Ovary (tissue), 3 donors: ENCODE measurements at regions not wholly inside any gene's neighbourhood (a gene's known extent, or its start where the extent isn't known, plus 50 kb on each side); places are given as distances from the start of the nearest gene placed in this dataset.

ENCODE experiments used
- EP300 ChIP-seq: sonication (generic); formaldehyde crosslinking; IDR thresholded peaks from one replicate; pipeline ENCODE4 v1.6.1; 2017; ENCODE audit warnings: antibody characterized with exemption
- POLR2A ChIP-seq: fragments of 450-650 bp; IDR thresholded peaks from one replicate; pipeline ENCODE4 v1.6.1; 2017; ENCODE audit warnings: antibody characterized with exemption, mild to moderate bottlenecking, moderate library complexity
- TF ChIP-seq, protein P1 (sequence below), 3 donors: fragments of 450-650 bp in 2 of 3; fragments of 200-600 bp in 1 of 3; IDR thresholded peaks; one replicate each; pipeline versions ENCODE4 v1.5.1 to v1.8.0; 2016 to 2022; ENCODE audit warnings: antibody characterized with exemption in 3 of 3, mild to moderate bottlenecking in 1 of 3
- donor health status: DM: no; HTN: no; CAD: no.

DNA sequence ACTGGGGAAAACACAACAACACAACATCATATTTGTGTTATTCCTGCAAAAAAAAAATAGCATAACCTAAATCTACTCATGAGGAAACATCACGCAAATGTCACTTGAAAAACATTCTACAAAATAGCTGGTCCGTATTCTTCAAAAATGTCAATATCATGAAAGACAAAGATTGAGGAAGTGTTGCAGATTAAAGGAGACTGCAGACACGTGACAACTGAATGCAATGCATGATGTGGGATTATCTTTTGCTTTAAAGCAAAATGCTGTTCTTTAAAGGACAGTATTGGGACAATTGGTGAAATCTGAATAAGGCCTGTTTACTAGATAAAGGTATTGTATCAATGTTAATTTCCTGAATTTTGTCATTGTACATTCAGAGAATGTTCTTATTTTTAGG lies 157.7 kb downstream of the SMIM20 start:
- no peak for TF ChIP-seq POLR2A
- TF ChIP-seq, protein P1, sequence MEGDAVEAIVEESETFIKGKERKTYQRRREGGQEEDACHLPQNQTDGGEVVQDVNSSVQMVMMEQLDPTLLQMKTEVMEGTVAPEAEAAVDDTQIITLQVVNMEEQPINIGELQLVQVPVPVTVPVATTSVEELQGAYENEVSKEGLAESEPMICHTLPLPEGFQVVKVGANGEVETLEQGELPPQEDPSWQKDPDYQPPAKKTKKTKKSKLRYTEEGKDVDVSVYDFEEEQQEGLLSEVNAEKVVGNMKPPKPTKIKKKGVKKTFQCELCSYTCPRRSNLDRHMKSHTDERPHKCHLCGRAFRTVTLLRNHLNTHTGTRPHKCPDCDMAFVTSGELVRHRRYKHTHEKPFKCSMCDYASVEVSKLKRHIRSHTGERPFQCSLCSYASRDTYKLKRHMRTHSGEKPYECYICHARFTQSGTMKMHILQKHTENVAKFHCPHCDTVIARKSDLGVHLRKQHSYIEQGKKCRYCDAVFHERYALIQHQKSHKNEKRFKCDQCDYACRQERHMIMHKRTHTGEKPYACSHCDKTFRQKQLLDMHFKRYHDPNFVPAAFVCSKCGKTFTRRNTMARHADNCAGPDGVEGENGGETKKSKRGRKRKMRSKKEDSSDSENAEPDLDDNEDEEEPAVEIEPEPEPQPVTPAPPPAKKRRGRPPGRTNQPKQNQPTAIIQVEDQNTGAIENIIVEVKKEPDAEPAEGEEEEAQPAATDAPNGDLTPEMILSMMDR (IDR thresholded peaks at IDR 0.05), result no peak
- no peak for TF ChIP-seq EP300
